ENCODE measurements at regions not wholly inside any gene's neighbourhood (a gene's known extent, or its start where the extent isn't known, plus 50 kb on each side); places are given as distances from the start of the nearest gene placed in this dataset.

DNA sequence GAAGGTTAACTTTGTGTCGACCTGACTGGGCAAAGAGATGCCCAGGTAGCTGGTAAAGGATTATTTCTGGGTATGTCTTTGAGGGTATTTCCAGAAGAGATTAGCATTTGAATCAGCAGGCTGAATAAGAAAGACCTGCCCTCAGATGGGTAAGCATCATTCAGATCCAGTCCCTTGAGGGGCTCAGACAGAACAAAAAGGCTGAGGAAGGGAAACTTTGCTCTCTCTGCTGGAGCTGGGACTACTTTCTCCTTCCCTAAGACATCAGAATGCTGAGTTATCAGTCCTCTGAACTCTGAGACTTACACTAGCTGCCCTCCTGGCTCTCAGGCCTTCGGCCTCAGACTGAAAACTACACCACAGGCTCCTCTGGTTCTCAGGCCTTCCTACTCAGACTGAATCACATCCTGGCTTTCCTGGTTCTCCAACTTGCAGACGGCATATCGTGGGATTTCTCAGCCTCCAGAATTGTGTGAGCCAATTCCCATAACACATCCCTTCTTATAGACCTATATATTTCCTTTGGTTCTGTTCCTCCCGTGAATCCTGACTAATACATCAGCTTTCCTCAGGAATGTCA, 982.9 kb downstream of the TUSC7 start:
- DNase-seq (ENCODE audit: low read depth in 1 of 2, low spot score in 1 of 2) = no peak

DNA sequence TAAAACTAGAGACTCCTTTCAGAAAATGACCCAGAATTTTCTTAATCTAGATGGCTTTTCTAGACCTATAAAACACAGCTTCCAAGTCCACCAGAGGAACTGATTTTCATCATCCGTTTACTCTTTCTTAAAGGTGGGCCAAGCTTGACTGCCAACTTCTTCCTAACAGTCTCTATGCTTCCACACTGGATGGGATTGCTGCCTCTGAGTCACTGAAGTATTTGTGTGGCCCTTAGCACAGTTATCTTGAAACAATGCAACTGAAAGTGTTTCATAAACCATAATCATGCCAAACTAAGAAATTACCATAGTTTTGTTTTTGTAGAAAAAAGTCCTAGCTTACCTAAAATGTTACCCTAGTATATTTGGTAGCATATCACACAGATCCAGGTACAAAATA, 985.7 kb downstream of the TUSC7 start:
- no peak for DNase-seq (ENCODE audit: low read depth in 1 of 2, low spot score in 1 of 2)

GRCh38 chr3:117695871-117696645, 986.5 kb downstream of the TUSC7 start:
- no peak for DNase-seq (ENCODE audit: low read depth in 1 of 2, low spot score in 1 of 2)

DNA sequence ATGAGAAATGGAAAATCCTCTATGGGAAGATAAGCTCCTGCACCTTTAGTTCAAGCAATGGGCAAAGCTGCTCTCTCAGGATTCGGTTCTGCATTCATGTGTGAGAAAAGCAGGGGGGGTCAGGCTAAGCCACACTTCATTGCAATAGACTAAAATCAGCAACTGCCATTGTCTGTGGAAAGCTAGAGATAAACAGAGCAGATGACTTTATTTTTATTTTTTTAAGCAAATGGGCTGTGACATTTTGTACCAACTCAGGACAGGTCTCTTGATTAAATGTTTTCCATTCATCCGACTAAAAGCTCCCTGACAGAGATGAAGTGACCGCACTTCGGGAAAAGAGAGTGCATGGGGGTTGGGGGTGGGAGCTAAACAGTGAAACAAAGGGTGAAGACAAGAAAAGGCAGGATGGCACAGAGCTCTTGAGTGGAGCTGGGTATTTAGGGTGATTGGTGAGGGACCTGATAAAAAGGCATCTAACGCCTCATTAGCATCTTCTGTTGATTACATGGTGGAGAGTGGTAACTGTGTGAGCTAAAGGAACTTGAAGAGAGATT, 987.4 kb downstream of the TUSC7 start:
- DNase-seq (ENCODE audit: low read depth in 1 of 2, low spot score in 1 of 2) = no peak

- no peak for DNase-seq (ENCODE audit: low read depth in 1 of 2, low spot score in 1 of 2)
These were observed 989.5 kb downstream of the TUSC7 start for GRCh38 chr3:117699058-117699457.

- DNase-seq (ENCODE audit: low read depth in 1 of 2, low spot score in 1 of 2) = no peak
These were observed 991.2 kb downstream of the TUSC7 start for GRCh38 chr3:117700573-117701360.

DNA sequence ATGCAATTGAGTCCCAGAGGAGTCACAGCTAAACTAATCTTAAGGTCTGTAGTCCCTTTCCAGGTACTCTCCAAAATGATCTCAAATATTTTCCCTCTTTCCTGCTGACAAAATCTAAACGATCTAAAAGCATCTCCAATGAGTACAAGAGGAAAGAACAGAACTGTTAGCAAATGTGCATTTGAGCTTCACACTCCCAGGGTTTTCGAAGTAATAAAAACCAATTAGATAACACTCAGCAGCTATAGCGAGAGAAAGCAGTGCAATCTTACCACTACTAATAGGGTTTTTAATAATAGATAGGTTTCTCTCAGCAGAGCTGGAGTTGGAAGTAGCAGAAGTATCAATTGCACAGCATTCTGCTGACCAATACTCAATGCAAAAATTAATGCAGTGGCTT, 995.4 kb downstream of the TUSC7 start:
- no peak for DNase-seq (ENCODE audit: low read depth in 1 of 2, low spot score in 1 of 2)

DNA sequence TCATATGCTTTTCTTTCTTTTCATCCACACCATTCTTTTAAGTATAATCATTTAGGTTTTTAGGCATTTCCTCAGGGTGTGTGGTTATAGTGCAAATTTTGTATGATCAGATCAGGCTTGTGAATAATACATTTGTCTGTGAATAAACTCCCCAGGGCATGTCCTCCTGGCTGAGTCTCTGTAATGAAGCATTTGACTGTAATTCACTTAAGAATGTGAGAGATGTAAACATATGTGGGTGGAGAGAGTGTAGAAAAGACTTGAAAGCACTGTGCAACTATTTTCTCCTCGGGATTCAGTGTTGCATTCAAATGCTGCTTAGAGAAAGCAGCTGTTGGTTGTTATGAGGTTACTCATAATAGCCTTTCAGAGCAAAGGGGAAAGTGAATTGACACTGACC, 996.5 kb downstream of the TUSC7 start:
- DNase-seq (ENCODE audit: low read depth in 1 of 2, low spot score in 1 of 2) = no peak

DNA sequence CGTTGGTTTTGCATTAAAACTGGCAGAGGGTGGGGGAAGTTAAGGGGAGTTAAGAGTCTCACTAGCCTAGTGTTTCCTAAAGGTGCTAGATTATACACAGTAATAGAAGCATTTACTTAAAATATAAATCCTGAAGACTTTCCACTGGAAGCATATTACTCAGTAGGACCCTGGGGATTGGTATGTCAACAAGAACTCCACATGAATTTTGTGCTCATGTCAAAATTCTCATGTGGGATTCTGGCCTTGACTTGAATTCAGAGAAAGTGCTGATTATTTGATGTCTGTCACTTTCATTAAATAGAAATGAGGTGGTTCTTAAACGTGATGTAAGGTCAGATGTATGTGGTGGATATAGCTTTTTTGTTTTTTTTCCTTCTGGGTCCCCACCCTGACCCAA, 997.2 kb downstream of the TUSC7 start:
- DNase-seq (ENCODE audit: low read depth in 1 of 2, low spot score in 1 of 2) = no peak

DNA sequence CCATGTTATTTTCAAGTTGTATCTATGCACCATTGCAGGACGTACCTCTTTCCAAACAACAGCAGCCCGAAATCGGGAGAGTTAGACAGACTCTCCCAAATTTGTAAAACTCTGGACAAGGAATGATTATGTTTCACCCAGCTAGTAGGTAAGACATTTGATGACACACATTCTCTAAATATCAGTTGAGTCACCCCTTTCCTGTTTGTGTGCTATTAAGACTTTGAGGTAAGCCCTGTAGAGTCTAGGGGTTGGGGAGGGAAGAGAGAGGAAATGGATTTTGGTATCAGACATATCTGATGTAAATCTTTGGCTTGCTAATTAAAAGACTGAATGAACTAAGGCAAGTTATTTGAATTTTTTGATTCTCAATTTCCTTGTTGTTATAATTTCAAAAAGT, 999.0 kb downstream of the TUSC7 start:
- no peak for DNase-seq (ENCODE audit: low read depth in 1 of 2, low spot score in 1 of 2)

DNA sequence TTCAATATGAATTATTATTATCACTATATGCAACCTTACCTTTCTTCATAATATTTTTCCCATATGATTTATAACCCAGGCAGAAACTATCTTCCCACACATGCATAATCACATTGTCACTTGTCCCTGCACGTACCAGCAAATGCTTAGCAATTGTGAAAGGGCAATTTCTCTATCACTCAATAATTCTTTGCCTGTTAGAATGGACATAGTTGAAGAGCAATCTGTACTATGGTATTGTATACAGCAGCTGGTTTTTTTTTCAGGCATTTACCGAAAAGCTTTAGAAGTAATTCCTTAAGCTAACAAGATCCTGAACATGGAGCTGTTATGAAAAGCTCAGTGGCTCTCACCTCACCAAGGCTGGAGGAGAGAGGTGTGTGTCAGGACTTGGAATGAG, 999.5 kb downstream of the TUSC7 start:
- DNase-seq (ENCODE audit: low read depth in 1 of 2, low spot score in 1 of 2) = no peak

GRCh38 chr3:117710501-117710900, 1000.9 kb downstream of the TUSC7 start:
- DNase-seq (ENCODE audit: low read depth in 1 of 2, low spot score in 1 of 2) = no peak

GRCh38 chr3:117719316-117719926, 1009.8 kb downstream of the TUSC7 start:
- DNase-seq (ENCODE audit: low read depth in 1 of 2, low spot score in 1 of 2) = no peak

GRCh38 chr3:117721866-117722265, 1012.3 kb downstream of the TUSC7 start:
- no peak for DNase-seq (ENCODE audit: low read depth in 1 of 2, low spot score in 1 of 2)

DNA sequence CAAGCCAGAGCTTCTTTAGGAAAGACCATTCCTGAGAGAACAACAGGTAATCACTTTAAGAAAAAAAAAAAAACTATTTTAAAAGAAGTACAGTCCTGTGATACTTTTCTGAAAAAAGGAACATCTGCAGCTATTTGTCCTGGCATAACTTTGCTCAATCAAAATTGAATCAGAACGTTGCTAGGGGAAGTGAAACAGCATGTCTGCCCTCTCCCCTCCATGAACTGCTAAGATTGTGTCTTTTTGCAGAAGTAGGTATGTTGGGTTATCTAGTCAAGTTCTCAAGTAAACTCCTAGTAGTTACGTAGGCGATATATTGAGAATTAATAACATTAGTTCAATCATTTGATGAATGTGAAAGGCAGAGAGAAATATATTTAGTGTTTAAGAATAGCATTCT, 1013.3 kb downstream of the TUSC7 start:
- no peak for DNase-seq (ENCODE audit: low read depth in 1 of 2, low spot score in 1 of 2)

GRCh38 chr3:117723825-117724224, 1014.2 kb downstream of the TUSC7 start:
- no peak for DNase-seq (ENCODE audit: low read depth in 1 of 2, low spot score in 1 of 2)

DNA sequence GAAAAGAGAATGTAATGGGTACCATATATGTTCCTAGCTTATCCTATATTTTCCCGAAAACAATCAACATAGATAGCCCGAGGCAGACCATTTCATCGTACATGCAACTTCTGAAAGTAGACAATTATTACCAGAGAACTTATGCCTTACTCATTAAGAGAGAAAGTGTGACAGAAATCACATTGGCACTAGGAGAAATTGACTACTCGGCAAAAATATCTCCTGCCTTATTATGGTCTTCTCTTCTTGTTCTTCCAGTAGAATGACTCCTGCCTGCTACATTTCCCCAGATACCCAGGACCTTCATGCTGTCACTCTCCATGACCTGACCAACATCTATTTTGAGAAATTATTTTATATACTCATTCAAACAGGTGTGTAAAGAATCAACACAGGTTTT, 1015.7 kb downstream of the TUSC7 start:
- no peak for DNase-seq (ENCODE audit: low read depth in 1 of 2, low spot score in 1 of 2)

DNA sequence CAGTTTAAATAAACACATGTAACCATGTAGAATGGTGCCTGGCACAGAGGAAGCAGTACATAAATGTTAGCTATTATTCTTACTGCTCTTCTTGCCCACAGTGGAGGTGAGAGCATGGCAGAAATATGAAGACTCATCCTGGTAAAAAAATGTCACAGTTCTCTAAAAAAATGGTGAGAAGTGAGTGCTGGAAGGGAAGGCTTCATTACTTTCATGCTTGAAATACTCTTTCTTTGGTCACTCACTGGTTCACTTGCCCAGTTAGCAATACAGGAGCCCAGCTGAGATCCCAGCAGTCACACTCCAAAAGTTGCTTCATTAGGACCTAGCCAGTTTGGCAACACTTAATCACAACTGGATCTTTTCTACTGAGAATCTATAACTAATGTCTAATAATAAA, 1017.2 kb downstream of the TUSC7 start:
- no peak for DNase-seq (ENCODE audit: low read depth in 1 of 2, low spot score in 1 of 2)

GRCh38 chr3:117728226-117728625, 1018.6 kb downstream of the TUSC7 start:
- DNase-seq (ENCODE audit: low read depth in 1 of 2, low spot score in 1 of 2) = no peak

GRCh38 chr3:117734496-117734895, 1024.9 kb downstream of the TUSC7 start:
- DNase-seq (ENCODE audit: low read depth in 1 of 2, low spot score in 1 of 2) = no peak

GRCh38 chr3:117735481-117736101, 1026.0 kb downstream of the TUSC7 start:
- no peak for DNase-seq (ENCODE audit: low read depth in 1 of 2, low spot score in 1 of 2)

All from activated CD4-positive, alpha-beta T cell treated with anti-CD3 and anti-CD28 coated beads, Interleukin-2, amount 50 U/mL, for 24 hours (primary cell).